GM23248 (cell line): ENCODE measurements at regions not wholly inside any gene's neighbourhood (a gene's known extent, or its start where the extent isn't known, plus 50 kb on each side); places are given as distances from the start of the nearest gene placed in this dataset.

ENCODE experiments used
- EZH2 ChIP-seq: fragments of 200-600 bp; sonication (generic); IDR thresholded peaks from 2 replicates; pipeline ENCODE4 v1.6.1; 2018; ENCODE audit warnings: antibody characterized with exemption, mild to moderate bottlenecking; ENCODE audit not compliant: insufficient read depth, poor library complexity, severe bottlenecking
- EZH2phosphoT487 ChIP-seq: fragments of 200-600 bp; sonication (generic); IDR thresholded peaks from 2 replicates; pipeline ENCODE4 v1.6.1; 2018; ENCODE audit warnings: antibody characterized with exemption, moderate library complexity, mild to moderate bottlenecking, low read depth; ENCODE audit not compliant: insufficient read depth

DNA sequence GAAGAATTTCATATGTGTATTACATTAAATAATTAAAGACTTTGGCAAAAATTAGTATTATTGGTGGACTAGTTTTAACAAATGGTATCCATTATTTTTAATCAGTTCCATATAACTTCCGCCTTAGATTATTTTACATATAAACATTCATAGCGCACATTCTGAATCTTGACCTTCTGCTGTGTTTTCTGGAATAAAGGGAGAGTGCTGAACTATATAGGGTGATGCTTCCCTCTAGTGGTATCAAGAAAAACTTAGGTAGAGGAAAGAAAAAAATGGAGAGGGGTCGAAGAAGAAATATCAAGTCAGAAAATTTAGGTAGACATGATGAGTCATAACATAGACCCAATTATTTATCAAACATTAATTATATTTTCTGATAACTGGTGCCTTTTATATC lies 155.6 kb upstream of the PACRGL start:
- TF ChIP-seq EZH2, result no peak
- no peak for TF ChIP-seq EZH2phosphoT487
